ENCODE measurements at regions not wholly inside any gene's neighbourhood (a gene's known extent, or its start where the extent isn't known, plus 50 kb on each side); places are given as distances from the start of the nearest gene placed in this dataset.

DNA sequence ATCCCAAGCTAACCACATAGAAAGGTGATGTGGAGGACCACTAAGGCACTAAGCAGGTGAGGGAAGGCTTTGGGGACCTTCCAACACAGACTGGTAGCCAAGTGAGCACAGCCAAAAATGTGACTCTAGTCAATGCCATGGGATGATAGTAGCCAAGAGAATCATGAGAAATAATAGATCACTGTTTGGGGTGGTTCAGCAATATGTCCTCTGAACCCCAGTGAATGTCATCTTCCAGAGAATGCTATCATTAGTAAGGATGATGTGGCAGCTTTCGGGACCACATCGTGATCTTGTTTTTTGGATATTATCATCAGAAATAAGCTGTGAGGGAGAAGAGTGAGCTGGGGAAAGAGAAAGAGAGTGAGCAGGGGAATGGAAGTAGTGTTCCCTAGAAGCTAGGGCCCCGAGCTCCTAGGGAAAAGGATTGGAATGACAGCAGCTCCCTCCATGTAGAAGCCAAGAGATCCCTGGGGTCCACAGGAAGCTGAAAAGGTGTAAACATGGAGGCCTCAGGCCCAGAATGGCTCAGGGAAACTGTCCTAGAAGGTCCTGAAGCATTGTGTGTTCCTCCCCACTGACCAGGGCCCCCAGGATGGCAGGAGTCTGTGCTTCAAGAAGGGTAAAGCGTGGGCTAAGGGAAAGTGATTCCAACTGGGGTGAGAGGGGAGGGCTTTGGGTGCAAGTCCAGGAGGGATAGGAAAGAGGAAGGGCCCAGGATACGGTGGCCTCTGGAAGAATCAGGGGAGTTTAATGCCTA lies 56.6 kb upstream of the KLF13 start:
- intact Hi-C loops (cut with DNase I; ENCODE audit: low total_unique reads): no loop called here
- DNase-seq: peak; percentile 4

GRCh38 chr15:31270767-31271166 lies 55.9 kb upstream of the KLF13 start:
- DNase-seq: peak; percentile 21
- Histone ChIP-seq H3K27ac (no peak overlapping the region), H3K4me1 (no peaks in the 10 kb centered on the region), H3K36me3 (ENCODE audit: low read depth, missing control alignments) (no peaks in the 10 kb centered on the region), H3K4me3 (no peak overlapping the region), H3K9me3 (no peaks in the 10 kb centered on the region), H3K27me3 (no peaks in the 10 kb centered on the region)
- 94 to 95% methylated on average over 2 of the region's 2 CpGs for WGBS, 2 donors
- TF ChIP-seq POLR2A (IDR thresholded peaks at IDR 0.05): no peak
- no peak for TF ChIP-seq CTCF (IDR thresholded peaks at IDR 0.05)
- intact Hi-C loops (cut with DNase I; ENCODE audit: low total_unique reads): no loop called here

More for the DNA sequence above, 56.6 kb upstream of the KLF13 start:
- TF ChIP-seq POLR2A (IDR thresholded peaks at IDR 0.05): no peak
- H3K27me3 ChIP-seq: no peaks in the 10 kb centered on the region
- 92 to 97% methylated on average over 5 of the region's 5 CpGs for WGBS, 2 donors
- H3K4me1 ChIP-seq: no peaks in the 10 kb centered on the region
- no peak overlapping the region for H3K27ac ChIP-seq
- H3K4me3 ChIP-seq: no peak overlapping the region
- H3K36me3 ChIP-seq (ENCODE audit: low read depth, missing control alignments): no peaks in the 10 kb centered on the region
- no peaks in the 10 kb centered on the region for H3K9me3 ChIP-seq

GRCh38 chr15:31271224-31271635 lies 55.4 kb upstream of the KLF13 start:
- H3K9me3 ChIP-seq: no peaks in the 10 kb centered on the region
- H3K27ac ChIP-seq: no peak overlapping the region
- no peaks in the 10 kb centered on the region for H3K27me3 ChIP-seq
- H3K4me1 ChIP-seq: no peaks in the 10 kb centered on the region
- no peak overlapping the region for H3K4me3 ChIP-seq
- intact Hi-C loops (cut with DNase I; ENCODE audit: low total_unique reads): no loop called here
- WGBS, 2 donors: 83 to 93% methylated on average over 8 to 10 of the region's 10 CpGs
- TF ChIP-seq CTCF (IDR thresholded peaks at IDR 0.05) (no peak), POLR2A (IDR thresholded peaks at IDR 0.05) (no peak)
- H3K36me3 ChIP-seq (ENCODE audit: low read depth, missing control alignments): no peaks in the 10 kb centered on the region
- no peak for DNase-seq

- H3K36me3 ChIP-seq (ENCODE audit: low read depth, missing control alignments): no peaks in the 10 kb centered on the region
- intact Hi-C loops (cut with DNase I; ENCODE audit: low total_unique reads): no loop called here
- H3K4me3 ChIP-seq: no peak overlapping the region
- no peaks in the 10 kb centered on the region for H3K27me3 ChIP-seq
- no peaks in the 10 kb centered on the region for H3K4me1 ChIP-seq
- H3K27ac ChIP-seq: no peak overlapping the region
- DNase-seq: peak; percentile 11
- WGBS, 2 donors: 93% methylated on average over 9 to 12 of the region's 12 CpGs
- TF ChIP-seq POLR2A (IDR thresholded peaks at IDR 0.05) (no peak), CTCF (IDR thresholded peaks at IDR 0.05) (no peak)
- no peaks in the 10 kb centered on the region for H3K9me3 ChIP-seq
Observed at GRCh38 chr15:31271711-31272557, 54.7 kb upstream of the KLF13 start.

GRCh38 chr15:31272558-31273257 lies 53.9 kb upstream of the KLF13 start:
- TF ChIP-seq POLR2A (IDR thresholded peaks at IDR 0.05): no peak
- TF ChIP-seq CTCF (IDR thresholded peaks at IDR 0.05): no peak
- no peaks in the 10 kb centered on the region for H3K9me3 ChIP-seq
- DNase-seq: peak; percentile 13
- H3K27ac ChIP-seq: no peak overlapping the region
- H3K27me3 ChIP-seq: no peaks in the 10 kb centered on the region
- WGBS, 2 donors: 78 to 79% methylated on average over 10 to 14 of the region's 14 CpGs
- H3K4me3 ChIP-seq: no peak overlapping the region
- intact Hi-C loops (cut with DNase I; ENCODE audit: low total_unique reads): no loop called here
- H3K4me1 ChIP-seq: no peaks in the 10 kb centered on the region
- H3K36me3 ChIP-seq (ENCODE audit: low read depth, missing control alignments): no peaks in the 10 kb centered on the region

Measured in testis (tissue), 2 donors.